Caco-2 (cell line): ENCODE measurements at regions not wholly inside any gene's neighbourhood (a gene's known extent, or its start where the extent isn't known, plus 50 kb on each side); places are given as distances from the start of the nearest gene placed in this dataset.

Source experiments
- BruUV-seq: library from RNA; stranded (reverse); fragments of 400-500 nt; replicated peaks from 2 replicates; lab custom pipeline; 2021; lab: Mats Ljungman, UMichigan
- CTCF ChIA-PET: fragments of 300-600 bp; sonication (Branson Sonifier 250); formaldehyde crosslinking; loops from one replicate; lab custom pipeline; 2022; ENCODE audit warnings: antibody characterized with exemption; lab: Charles Lee
- POLR2A ChIA-PET: fragments of 300-600 bp; sonication (Branson Sonifier 250); formaldehyde crosslinking; loops from one replicate; lab custom pipeline; 2022; ENCODE audit warnings: antibody characterized with exemption; lab: Charles Lee
- DNase-seq, 2 experiments: peaks; one replicate each; pipeline versions ENCODE4 v3.0.0 to v3.0.0-alpha.2; 2020 to 2022
- H3K27me3 ChIP-seq: replicated peaks from 2 replicates; pipeline ENCODE4 v1.6.0; 2011; ENCODE audit warnings: low read length; ENCODE audit not compliant: control insufficient read depth, insufficient read depth
- H3K36me3 ChIP-seq: 2 replicates; pipeline ENCODE4 v1.5.1; 2011; ENCODE audit warnings: low read length; ENCODE audit not compliant: control insufficient read depth, insufficient read depth
- H3K4me1 ChIP-seq: fragments of 250-450 bp; sonication (Bioruptor Pico); 2 replicates; pipeline ENCODE4 v1.5.1; 2020; ENCODE audit warnings: mild to moderate bottlenecking
- H3K4me3 ChIP-seq: 2 replicates; pipeline ENCODE4 v1.5.1; 2011; ENCODE audit warnings: low read depth, mild to moderate bottlenecking, control low read depth, low read length
- H3K9me3 ChIP-seq: fragments of 250-450 bp; sonication (Bioruptor Pico); 2 replicates; pipeline ENCODE4 v1.5.1; 2020; ENCODE audit warnings: mild to moderate bottlenecking, moderate library complexity
- H3K27ac Mint-ChIP-seq: one replicate; pipeline ENCODE4 v1.8.0; 2022; ENCODE audit warnings: mixed read lengths; ENCODE audit not compliant: unreplicated experiment
- H3K27me3 Mint-ChIP-seq: one replicate; pipeline ENCODE4 v1.8.0; 2022; ENCODE audit warnings: mixed read lengths; ENCODE audit not compliant: insufficient read depth, unreplicated experiment
- H3K36me3 Mint-ChIP-seq: one replicate; pipeline ENCODE4 v1.8.0; 2022; ENCODE audit warnings: mild to moderate bottlenecking, mixed read lengths; ENCODE audit not compliant: insufficient read depth, unreplicated experiment
- H3K4me1 Mint-ChIP-seq: one replicate; pipeline ENCODE4 v1.8.0; 2022; ENCODE audit warnings: low read depth, mixed read lengths; ENCODE audit not compliant: unreplicated experiment
- H3K4me3 Mint-ChIP-seq: one replicate; pipeline ENCODE4 v1.8.0; 2022; ENCODE audit warnings: mild to moderate bottlenecking, moderate library complexity, mixed read lengths; ENCODE audit not compliant: unreplicated experiment
- H3K9me3 Mint-ChIP-seq: one replicate; pipeline ENCODE4 v1.8.0; 2022; ENCODE audit warnings: mixed read lengths; ENCODE audit not compliant: unreplicated experiment
- CTCF ChIP-seq, 2 experiments: fragments of 200-600 bp in 1 of 2; IDR thresholded peaks; 1 replicate in 1 of 2; 2 replicates in 1 of 2; pipeline versions ENCODE4 v1.5.1 to v1.8.0; 2011 to 2022; ENCODE audit warnings: antibody characterized with exemption in 1 of 2, control low read depth in 1 of 2, inconsistent platforms in 1 of 2, low read depth in 1 of 2, low read length in 1 of 2, mild to moderate bottlenecking in 1 of 2, moderate library complexity in 1 of 2; ENCODE audit not compliant: insufficient read depth in 1 of 2, severe bottlenecking in 1 of 2, unreplicated experiment in 1 of 2
- intact Hi-C: fragments of 100-400 bp; cut with micrococcal nuclease; formaldehyde crosslinking; loops from one replicate; pipeline ENCODE4 v1.10.0; 2022; ENCODE audit not compliant: unreplicated experiment

- no TSS peak for BruUV-seq
- Mint-ChIP-seq H3K4me1 (no peaks in the 10 kb centered on the region), H3K27ac (no peak overlapping the region)
Observed at GRCh38 chr2:59354498-59354897, 1113.4 kb upstream of the FANCL start.

GRCh38 chr2:59353306-59353921, 1112.3 kb upstream of the FANCL start:
- Mint-ChIP-seq H3K27me3 (no peaks in the 10 kb centered on the region), H3K27ac (no peak overlapping the region), H3K36me3 (no peaks in the 10 kb centered on the region), H3K9me3 (no peaks in the 10 kb centered on the region), H3K4me1 (no peaks in the 10 kb centered on the region), H3K4me3 (no peak overlapping the region)
- H3K9me3 ChIP-seq, result no peaks in the 10 kb centered on the region
- H3K36me3 ChIP-seq, result no peaks in the 10 kb centered on the region
- BruUV-seq, result no TSS peak
- CTCF ChIA-PET, result no interaction called here
- no peaks in the 10 kb centered on the region for H3K4me1 ChIP-seq
- H3K4me3 ChIP-seq, result no peak overlapping the region
- no peaks in the 10 kb centered on the region for H3K27me3 ChIP-seq
- DNase-seq, result no peak
- no peak for TF ChIP-seq CTCF (IDR thresholded peaks at IDR 0.05; ENCODE audit: insufficient read depth in 1 of 2, low read depth in 1 of 2, low read length in 1 of 2, severe bottlenecking in 1 of 2, unreplicated experiment in 1 of 2)
- POLR2A ChIA-PET, result no interaction called here
- intact Hi-C loops, result no loop called here

More at GRCh38 chr2:59354498-59354897, 1113.4 kb upstream of the FANCL start:
- H3K4me3 Mint-ChIP-seq, result no peak overlapping the region
- no peaks in the 10 kb centered on the region for H3K27me3 Mint-ChIP-seq
- H3K27me3 ChIP-seq, result no peaks in the 10 kb centered on the region
- no peaks in the 10 kb centered on the region for H3K9me3 ChIP-seq
- intact Hi-C loops, result no loop called here
- POLR2A ChIA-PET, result no interaction called here
- no peaks in the 10 kb centered on the region for H3K36me3 ChIP-seq
- CTCF ChIA-PET, result no interaction called here
- DNase-seq, result no peak
- no peaks in the 10 kb centered on the region for H3K4me1 ChIP-seq
- no peak for TF ChIP-seq CTCF (IDR thresholded peaks at IDR 0.05; ENCODE audit: insufficient read depth in 1 of 2, low read depth in 1 of 2, low read length in 1 of 2, severe bottlenecking in 1 of 2, unreplicated experiment in 1 of 2)
- no peak overlapping the region for H3K4me3 ChIP-seq
- no peaks in the 10 kb centered on the region for H3K9me3 Mint-ChIP-seq
- no peaks in the 10 kb centered on the region for H3K36me3 Mint-ChIP-seq

GRCh38 chr2:59342166-59342565, 1101.0 kb upstream of the FANCL start:
- no peaks in the 10 kb centered on the region for H3K9me3 ChIP-seq
- POLR2A ChIA-PET, result no interaction called here
- CTCF ChIA-PET, result no interaction called here
- no TSS peak for BruUV-seq
- DNase-seq, result no peak
- no peaks in the 10 kb centered on the region for H3K9me3 Mint-ChIP-seq
- no peaks in the 10 kb centered on the region for H3K4me1 ChIP-seq
- no peak overlapping the region for H3K27ac Mint-ChIP-seq
- no peaks in the 10 kb centered on the region for H3K4me1 Mint-ChIP-seq
- H3K4me3 Mint-ChIP-seq, result no peak overlapping the region
- peaks cover 7% of the 10 kb centered on the region for H3K27me3 Mint-ChIP-seq
- H3K27me3 ChIP-seq, result no peaks in the 10 kb centered on the region
- intact Hi-C loops, result no loop called here
- H3K36me3 ChIP-seq, result no peaks in the 10 kb centered on the region
- no peaks in the 10 kb centered on the region for H3K36me3 Mint-ChIP-seq
- TF ChIP-seq CTCF (IDR thresholded peaks at IDR 0.05; ENCODE audit: insufficient read depth in 1 of 2, low read depth in 1 of 2, low read length in 1 of 2, severe bottlenecking in 1 of 2, unreplicated experiment in 1 of 2), result no peak
- H3K4me3 ChIP-seq, result no peak overlapping the region
